Stimulated activated CD4-positive, alpha-beta T cell treated with anti-CD3 and anti-CD28 coated beads, TNF-alpha, amount 100 ng/mL, for 48 hours (primary cell): ENCODE measurements at regions not wholly inside any gene's neighbourhood (a gene's known extent, or its start where the extent isn't known, plus 50 kb on each side); places are given as distances from the start of the nearest gene placed in this dataset.

ENCODE experiments used
- DNase-seq, 3 donors: peaks; one replicate each; pipeline ENCODE4 v3.0.0-alpha.2; 2020; ENCODE audit warnings: low read depth in 3 of 3

DNA sequence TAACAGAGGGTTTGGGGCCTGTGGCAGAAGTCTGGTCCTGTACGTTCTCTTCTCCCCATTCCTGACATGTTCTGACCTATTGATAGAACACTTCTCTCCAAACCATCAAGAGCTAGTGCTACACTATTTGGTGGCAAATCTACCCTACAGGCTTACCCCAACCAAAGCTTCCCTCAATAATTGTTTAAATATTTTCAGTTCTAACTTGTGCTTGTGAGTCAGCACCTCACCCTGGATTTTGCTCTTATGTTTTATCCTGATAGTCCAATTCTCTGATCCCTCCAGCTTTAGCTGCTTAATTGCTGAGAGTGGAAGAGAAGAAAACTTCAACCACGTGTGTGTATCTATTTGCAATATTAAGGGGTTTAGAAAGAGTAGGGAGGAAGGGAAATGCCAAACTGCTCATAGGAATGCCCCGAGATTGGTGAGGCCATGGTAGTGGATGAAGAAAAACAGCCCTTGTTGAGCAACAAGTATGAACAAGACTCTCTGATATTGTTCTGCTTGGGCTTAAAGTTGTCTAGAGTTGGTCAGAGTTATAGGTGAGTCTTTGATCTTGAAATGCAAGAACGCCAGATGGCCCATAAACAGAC, 67.8 kb upstream of the PARD3B start:
- no peak for DNase-seq

DNA sequence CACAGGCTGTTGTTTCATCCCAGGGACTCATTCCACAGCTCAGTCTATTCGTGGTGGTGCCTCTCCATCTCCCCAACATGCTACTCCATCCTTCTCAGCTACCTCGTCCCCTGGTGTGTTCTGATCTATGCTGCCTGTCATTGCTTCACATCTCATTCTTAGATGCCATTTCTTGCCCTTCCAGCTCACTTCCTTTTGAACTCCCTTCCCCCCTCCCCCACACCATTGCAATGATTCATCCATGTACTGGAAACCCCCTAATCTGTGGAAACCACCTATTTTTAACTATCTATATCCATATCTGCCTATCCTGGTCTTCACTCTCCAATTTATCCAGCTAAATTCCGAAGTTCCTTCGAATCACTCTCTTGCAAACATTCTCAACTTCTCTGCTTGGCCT, 65.7 kb upstream of the PARD3B start:
- peak in 1 of 3 donors; percentile 20 for DNase-seq

DNA sequence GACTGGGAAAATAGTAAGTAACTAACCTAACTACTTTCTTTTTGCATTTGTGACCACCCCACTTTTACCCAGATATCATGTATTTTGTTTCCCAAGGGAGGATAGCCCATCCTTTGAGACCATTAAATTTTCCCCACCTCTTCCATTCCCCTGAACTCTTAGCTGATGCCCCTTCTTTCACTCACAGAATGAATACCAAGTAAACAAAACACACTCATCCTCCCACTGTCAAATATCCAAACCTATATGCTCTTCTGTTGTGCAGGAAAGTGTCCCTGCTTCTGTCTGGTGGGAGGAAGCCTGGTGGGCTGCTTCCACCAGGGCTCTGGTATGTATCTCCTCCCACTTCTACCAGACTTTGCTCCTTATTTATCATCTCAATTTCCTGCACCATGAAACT, 64.6 kb upstream of the PARD3B start:
- DNase-seq: no peak

DNA sequence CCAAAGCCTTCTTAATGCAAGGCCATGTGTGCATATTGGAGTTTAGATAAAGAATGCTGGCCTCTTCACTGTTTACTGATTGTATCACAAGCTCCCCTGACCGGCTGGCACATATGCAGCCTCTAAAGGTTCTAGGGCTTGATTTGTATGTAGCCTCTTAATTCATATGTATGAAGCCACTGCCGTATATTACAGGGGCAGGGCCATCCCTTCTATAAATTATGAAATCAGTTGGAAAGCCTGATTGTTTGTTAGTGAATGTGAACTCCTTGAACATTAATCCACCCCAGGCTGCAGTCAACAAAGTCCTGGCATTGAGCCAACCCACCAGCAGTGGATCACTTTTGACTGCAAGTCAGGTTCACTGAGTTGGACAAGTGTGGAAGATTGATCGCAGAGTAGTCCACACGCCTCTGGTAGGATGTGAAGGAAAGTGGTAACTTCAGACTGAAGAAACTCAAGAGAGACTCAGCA, 61.6 kb upstream of the PARD3B start:
- DNase-seq: no peak

DNA sequence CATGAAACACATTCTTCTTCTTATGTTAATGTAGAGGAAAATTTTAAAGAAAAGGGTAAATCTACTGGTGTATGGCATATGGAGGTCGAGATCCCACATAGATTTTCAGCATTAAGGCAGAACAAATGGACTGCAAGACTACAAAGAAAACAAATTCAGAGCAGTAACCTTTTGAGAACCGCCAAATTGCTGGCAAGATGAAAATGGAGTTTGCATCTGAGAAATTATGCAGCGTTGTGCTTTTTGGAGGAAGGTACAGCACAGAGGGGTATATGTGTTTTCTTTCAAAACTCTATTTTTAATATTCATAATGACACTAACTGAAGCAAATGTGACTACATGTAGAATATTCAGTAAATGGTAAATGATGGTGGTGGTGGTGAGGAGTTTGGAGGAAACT, 59.0 kb upstream of the PARD3B start:
- no peak for DNase-seq

DNA sequence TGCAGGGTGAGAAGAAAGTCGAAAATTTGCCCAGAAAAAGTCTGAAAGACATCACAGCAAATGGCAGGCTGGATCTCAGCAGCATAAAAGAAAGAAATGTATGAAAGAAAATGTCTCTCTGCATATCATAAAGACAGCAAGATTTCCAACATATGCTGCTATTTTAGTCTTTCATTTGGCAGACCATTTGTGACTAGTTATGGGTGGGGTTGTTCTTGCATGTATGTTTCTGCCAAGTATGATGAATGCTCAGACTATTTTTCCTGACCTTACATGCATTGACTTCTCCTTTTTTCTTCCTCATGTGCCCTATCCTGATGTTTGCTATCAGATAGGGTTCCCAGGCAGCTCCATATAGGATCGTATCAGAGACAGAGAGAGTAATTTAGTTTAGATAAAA, 58.5 kb upstream of the PARD3B start:
- no peak for DNase-seq

DNA sequence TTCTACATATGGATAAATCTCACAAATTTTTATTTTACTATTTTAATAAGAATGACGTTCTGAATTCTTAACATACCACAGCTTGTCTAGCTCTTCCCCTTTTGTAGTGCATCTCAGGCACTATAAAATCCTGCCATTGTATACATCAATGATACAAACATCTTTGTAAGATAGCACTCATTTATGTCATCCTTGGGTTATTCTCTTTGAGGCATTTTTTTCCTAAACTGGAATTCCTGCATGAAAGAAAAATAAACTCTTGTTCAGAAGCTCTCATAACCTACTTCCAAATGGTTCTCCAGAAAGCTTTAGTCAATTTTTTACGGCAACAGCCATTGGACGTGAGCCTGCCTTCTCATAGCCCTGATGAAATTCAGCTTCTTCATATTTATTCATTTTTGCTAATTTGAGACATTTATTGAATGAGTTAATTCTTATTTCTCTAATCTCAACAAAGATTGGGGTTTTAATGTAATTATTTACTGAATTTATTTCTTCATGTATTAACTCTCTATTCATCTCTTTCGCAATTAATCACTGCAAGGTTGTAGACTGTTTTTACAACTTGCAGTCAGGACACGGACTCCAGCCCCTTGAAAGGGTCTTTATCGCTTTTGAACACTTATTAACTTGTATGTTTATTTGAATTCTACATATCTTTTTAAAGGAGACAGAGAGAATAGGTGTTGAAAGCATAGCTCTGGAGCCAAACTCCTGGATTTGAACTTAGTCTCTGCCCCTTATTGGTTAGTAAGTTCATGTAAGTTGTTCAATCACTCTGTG, 57.6 kb upstream of the PARD3B start:
- DNase-seq: no peak

DNA sequence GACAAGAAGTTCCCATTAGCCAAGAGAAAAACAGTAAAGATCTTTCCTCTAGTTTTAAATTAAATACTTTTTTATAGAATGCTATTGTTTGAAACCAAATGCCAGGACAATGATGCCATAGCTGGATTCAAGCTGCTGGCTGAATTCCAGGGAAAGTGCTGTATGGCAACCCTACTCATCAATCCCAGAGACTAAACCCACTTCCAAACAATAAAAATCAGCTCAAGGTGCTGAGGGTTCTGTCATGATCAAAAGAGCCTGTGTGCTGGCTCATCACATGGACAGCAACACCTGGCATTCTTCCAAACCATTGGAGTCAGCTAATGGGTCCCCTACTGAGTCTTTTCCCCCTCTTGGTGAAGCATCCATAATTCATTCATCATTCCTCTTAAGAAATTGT, 53.7 kb upstream of the PARD3B start:
- no peak for DNase-seq

DNA sequence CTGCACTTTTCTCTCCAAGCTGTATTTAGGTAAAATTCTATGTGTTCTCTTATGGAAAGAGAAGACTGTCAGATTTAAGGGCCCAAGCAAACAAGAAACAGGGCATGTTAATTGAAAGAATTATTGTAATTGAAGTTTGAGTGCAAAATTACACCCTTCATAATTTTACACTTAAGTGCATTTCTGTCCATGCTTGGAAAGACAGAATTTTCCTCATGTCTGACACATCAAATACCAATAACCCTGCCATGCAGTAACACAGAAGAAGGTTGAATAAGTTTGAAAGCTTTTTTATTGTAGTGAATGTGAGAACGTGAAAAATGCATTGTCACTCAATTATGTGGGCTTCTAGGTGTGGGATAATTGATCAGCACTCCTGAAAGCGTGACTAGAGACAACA, 52.9 kb upstream of the PARD3B start:
- no peak for DNase-seq

DNA sequence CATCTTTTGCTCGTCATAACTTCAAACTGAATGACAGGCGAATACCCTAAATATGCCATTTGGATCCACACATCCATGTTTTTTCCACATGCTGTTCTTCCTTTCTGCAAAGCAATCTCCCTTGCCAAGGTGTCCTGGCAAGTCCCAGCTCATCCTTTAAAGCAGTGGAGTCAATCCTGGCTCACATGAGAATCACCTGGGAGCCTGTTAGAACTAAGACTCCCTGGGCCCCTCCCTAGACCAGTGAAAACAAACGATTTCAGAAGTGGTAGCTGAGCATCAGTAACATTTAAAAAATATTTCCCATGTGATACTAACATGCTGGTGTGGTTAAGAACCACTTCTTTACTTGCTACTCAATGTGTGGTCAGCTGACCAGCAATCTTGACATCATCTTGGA, 50.6 kb upstream of the PARD3B start:
- no peak for DNase-seq

DNA sequence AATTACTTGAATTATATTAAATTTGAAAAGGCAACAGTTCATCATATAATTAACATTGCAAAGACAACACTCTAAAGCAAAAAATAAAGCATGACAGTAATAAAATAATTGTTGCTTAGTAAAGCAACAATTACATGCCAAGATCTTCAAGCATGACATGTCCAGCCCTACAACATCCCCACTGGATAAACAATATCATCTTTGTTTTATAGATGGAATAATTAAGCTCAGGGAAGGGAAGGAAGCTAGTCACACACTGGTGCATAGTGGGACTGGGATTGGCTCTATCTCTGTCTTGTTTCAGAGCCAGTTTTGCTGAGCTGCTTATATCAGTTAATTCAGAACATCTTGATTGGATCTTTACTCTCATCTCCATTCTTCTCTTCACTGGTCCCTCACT, 49.9 kb upstream of the PARD3B start:
- DNase-seq: no peak
